ENCODE measurements at regions not wholly inside any gene's neighbourhood (a gene's known extent, or its start where the extent isn't known, plus 50 kb on each side); places are given as distances from the start of the nearest gene placed in this dataset.

DNA sequence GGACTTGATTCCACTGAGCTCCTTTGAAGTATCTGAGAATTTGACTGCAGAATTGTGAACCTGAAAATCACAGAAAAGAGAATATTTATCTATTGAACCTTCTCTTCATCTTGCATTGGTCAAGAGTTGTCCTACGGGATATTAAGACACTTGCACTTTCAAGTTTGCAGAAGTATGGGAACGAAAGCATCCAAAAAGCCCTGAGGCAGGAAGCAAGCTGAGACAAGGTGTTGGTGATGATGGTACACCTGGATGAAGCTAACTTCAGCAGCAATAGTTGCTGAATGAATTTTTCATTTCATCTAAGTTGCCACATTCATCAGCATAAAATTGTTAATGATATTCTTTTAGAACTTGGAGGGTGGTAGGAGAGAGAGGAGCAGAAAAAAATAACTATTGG, 686.6 kb upstream of the ADAMTS5 start:
- no peak for DNase-seq

DNA sequence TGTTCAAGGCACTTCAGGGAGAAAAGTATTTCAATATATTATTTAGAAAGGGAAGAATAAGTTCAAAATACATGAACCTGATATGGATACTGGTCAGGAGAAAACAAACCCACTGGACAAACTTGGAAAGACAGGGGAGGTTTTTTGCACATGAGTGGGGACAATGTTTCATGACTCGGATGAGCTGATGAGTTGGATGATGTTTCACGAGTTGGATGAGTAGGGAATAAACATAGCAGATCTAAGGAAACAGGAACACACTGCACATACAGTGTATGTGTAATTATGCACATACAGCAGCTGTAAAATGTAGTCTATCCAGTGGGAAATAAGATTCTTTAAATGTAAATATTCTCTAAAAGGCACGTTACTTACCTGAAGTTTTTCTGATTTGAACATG, 682.9 kb upstream of the ADAMTS5 start:
- DNase-seq, result no peak

DNA sequence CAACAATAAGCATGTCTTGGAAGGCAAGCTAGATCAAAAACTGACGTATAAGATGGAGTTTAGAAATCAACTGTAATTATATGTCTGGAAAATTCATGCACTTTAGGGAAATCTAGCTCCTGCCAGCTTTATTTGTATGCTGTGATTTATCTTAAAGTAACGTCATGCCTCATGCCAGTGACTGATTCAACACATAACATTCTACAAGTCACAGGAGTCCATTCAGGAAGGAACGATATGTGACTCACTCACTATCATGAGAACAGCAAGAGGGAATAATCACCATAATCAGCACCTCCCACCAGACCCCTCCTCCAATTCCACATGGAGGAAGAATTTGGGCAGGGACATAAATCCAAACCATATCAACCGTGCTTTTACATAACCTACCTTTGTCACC, 682.4 kb upstream of the ADAMTS5 start:
- DNase-seq, result no peak

DNA sequence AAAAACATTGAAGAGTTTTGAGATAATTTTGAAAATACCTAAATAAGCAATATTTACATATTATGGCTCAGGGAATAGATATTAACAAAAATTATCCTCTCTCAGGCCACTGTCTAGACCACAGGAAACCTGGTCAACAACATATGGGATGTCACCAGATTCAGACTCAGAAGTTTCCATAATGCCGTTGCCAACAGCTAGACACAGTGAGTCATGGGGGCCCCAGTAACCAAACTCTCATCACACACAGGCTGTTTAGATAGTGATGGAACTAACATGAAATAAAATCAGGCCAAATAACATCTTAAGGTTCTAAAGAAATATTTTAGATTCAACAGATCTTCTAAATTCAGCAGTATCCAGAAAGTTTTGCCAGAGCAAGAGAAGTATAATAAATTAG, 681.7 kb upstream of the ADAMTS5 start:
- no peak for DNase-seq

DNA sequence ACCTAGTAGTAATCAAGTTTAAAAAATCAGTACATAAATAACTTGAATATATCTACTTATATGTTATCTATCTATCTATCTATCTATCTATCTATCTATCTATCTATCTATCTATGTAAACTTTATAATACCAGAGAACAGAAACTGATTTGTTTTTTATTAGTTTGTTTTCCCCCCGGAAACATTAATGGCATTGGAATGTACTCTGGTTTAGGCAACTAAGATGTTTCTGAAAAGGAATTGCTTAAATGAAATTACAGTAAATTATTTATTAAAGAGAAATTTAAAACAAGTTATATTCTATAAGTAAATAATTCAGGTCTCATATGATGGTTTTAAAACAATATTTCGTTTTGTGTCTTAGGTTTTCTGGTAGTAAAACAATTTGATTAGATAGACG, 681.0 kb upstream of the ADAMTS5 start:
- DNase-seq, result no peak

DNA sequence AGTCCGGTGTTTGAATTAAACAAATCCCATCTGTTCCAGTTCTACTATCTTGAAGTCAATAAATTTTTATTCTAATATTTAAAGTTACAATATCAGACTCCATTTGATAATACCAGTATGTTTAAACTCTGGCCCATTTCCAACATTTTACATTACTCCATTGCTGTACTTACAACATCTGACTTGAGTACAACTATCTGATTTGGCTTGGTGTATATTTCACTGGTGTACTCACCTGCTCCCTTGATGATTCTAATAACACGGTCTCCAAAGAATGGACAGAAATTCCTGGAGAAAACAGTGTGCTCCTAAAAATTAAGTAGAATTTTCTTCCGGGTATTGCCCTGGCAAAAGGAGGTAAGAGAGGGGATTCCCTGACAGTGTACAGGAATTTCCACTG, 680.5 kb upstream of the ADAMTS5 start:
- no peak for DNase-seq

DNA sequence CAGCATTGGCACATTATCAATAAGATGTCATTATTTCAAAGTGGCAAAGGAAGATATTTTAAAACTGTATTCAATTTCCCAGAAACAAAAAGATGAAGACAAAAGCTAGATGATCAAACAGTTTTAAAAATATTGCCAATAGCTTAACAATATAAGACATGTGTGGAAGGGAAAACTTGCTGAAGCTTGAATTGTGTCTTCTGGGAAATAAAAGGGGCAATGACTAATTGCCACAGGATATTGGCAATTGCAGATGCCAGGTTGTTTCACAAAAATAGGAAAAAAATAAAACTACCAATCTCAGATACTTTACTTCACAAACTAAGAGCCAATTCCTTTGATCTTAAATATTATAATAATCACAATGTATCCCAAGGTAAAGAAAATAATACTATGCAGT, 679.8 kb upstream of the ADAMTS5 start:
- DNase-seq, result no peak

DNA sequence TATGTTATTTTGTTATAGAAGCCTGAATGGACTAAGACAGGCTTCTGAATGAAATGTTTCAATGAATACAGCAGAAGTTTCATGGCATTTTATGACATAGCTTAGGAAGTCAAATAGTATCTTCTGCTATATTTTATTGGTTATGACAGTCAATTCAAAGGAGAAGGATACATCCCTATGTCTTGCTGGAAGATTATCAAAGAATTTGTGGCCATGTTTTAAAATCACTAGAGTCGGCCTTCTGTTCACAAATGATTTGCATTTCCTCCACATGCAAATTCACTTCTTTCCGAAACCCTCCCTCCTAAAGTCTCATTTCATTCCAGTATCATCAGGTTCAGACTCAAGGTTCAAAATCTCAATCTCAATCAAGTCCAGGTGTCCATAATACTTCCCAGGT, 679.2 kb upstream of the ADAMTS5 start:
- DNase-seq, result no peak

DNA sequence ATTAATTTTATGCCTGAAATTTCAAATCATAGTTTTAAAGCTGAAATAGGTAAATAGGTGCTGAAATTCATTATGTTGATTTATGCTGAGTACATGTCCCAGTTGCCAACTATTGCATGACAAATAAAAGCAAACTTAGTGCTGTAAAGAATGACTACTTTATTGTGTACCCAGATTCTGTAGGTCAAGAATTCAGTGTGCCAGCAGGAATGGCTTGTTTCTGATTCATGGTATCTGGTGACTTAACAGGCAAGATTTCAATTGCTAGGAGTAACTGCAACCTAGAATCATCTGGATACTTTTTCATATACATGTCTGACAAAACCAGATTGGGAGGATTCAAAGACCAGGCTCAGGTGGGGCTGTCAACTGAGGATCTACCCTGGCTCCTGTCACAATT, 678.4 kb upstream of the ADAMTS5 start:
- no peak for DNase-seq

DNA sequence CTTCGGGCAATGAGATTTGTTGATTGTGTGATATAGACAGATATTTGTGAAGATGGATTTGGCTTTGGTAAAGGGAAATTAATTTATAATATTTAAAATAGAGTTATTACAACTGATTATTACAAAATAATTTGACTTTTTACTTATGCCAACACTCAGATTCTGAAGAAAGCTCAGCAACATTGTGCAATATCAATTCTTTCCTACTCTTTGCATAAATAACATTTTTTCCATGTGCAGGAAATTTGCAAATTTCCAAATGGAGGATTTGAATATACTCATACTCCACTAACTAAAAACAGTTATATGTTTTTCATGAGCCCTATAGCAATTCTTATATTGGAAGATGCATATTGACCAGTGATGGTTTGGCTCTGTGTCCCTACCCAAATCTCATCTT, 676.4 kb upstream of the ADAMTS5 start:
- no peak for DNase-seq

DNA sequence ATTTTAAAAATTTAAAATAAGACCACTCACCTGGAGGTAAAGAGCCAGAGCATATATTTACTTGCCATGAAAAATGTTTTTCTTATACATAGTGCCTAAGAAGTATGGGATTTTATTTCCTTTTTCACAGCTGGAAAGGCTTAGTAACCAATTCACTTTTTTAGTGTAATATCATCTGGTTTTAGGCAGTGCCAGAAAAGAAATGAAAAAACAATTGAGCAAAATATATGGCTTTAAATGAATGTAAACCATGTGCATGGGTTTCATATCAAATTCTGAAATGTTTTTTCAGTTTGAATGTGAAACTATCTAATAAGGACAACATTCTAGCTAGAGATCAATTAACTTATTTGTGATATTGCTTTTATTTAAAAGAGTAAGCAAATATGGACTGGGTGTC, 672.4 kb upstream of the ADAMTS5 start:
- no peak for DNase-seq

DNA sequence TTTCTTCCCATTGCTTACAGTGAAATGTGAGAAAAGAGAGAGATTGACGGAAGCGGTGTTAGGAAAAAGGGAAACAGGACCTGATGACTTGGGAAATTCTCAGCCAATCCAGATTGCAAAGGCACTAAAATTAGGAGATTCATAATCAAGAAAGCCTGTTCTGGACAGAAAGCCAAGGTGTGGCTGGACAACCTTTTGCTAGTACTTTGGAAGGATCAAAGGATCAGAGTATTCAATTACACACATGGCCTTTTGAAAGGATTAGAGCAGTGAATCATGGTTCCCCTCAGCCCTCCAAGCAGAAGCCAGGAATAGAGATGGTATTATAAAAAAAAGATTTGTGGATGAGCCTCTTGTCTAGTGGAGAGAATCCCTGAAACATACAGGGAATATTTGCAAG, 669.8 kb upstream of the ADAMTS5 start:
- DNase-seq, result no peak

DNA sequence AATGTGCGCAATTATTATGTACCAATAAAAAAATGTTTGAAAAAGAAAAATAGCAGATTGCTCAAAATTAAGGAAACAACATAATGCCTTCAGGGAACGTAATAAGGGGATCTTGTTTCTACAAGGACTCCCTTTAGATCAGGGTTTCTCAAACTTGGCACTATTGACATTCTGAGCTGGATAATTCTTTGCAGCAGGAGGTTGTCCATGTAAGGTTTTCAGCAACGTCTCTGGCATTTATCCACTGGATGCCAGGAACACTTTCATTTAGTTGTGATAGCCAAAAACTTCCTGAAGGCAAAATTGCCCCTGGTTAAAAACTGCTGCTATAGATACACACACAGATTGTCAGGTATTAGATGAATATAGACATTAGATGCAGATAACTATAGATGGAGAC, 666.7 kb upstream of the ADAMTS5 start:
- DNase-seq, result no peak

DNA sequence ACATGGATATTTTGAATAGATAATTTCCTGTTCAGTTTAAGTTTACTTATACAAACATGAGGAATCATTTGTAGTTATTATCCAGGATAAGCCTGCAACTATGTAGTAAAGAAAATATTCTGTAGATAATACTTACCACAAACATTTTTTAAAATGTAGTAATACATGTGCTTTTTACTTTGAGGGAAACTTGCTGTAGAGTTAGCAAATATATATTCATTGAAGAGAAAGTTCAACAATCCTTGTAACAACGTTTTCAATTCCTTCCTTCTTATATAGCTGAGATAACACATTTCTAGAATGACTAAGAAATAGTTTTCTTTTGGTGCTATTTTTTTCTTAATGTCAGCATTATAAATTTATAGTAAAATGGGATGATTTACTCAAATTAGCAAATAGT, 664.6 kb upstream of the ADAMTS5 start:
- no peak for DNase-seq

DNA sequence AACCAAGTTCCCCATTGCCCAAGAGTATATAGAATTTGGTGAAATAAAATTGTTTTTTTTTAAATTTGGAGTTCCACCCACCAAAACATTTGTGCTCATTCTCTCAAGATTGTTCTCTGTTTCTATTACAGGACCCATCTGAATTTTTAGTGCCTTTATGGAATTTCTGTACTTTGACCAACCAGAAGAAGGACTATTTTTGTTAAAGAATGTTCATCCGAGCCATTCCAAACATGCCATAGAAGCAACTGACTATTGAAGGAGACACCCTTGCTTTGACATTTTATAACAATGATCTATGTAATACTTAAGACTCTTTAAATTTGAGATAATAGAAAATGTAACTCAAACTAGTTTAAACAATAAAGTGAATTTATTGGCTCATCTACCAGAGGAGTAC, 655.7 kb upstream of the ADAMTS5 start:
- no peak for DNase-seq

DNA sequence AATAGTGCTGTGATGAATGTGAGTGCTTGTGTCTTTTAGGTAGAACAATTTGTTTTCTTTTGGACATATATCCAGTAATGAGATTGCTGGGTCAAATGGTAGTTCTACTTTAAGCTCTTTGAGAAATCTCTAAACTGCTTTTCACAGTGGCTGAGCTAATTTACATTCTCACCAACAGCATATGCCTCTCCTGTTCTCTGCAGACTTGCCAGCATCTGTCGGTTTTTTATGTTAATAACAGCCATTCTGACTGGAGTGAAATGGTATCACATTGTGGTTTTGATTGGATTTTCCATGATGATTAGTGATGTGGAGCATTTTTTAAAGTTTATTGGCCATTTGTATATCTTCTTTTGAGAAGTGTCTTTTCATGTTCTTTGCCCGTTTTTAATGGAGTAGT, 647.3 kb upstream of the ADAMTS5 start:
- no peak for DNase-seq

DNA sequence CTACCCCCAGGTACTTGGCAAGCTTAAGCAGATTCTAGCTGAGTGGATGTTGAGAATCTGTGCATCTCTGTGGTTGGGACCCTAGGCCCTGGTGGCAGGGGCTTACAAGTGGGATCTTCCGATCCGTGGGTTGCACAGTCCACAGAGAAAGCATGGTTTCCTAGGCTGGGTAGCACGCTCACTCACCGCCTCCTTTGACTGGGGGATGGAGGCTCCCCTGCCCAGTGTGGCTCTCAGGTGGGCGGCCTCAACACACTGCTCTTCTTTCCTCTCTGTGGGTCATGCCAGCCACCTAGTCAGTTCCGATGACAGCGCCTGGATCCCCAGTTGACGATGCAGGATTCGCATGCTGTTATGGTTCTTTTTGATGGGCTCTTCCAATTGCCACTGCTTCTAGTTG, 639.5 kb upstream of the ADAMTS5 start:
- no peak for DNase-seq

DNA sequence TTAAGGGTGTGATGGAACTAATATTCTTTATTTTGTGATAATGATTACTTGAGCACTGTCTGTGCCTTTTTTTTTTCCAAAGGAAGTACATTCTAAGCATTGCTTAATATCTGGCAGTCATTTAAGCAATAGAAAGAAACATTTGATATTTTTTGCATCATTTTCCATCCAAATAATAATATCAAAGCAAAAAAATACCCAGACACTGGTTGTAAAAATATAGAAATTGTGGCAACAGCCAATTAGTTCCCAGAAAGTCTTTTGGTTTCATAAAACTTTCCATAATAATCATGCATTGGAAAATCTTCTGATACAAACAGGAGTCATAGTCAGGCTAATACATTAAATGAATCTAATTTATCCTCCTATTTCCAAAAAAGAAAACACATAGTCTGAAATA, 629.3 kb upstream of the ADAMTS5 start:
- no peak for DNase-seq

DNA sequence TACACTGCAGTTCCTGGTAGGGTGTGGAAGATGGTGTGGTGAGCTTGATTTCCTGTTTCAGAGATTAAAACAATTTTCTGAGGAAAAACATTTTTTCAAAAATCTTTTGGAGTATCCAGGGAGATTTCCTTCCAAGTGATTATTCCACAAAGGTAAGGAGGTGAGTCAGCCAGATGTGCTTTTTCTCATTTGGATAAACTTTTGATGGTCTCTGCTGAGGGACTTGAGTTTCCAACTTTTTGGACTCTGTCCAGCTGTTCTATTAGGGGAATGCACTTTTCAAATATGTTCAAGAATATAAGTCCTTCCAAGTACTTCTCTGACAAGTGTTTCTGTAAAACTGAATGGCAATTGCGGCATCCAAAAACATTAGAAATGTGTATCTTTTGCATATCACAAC, 628.8 kb upstream of the ADAMTS5 start:
- no peak for DNase-seq

DNA sequence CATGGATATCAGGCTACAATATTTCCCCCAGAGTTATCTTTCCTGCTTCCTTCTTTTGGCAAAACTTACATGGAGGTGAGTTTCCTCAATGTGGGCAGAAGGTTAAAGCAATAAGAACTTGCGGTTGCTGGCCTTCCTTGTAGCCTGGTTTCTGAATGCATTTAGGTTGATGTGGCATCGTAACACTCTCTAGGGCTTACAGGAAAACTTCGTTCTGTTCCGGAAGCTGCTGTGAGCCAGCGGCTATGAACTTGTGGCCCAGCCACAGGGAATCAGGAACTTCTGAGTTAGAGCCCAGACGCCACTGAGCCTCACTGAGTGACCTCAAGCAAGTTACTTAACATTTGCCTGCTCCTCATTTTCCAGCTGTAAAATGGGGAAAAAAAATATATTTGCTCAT, 623.4 kb upstream of the ADAMTS5 start:
- DNase-seq, result no peak

DNA sequence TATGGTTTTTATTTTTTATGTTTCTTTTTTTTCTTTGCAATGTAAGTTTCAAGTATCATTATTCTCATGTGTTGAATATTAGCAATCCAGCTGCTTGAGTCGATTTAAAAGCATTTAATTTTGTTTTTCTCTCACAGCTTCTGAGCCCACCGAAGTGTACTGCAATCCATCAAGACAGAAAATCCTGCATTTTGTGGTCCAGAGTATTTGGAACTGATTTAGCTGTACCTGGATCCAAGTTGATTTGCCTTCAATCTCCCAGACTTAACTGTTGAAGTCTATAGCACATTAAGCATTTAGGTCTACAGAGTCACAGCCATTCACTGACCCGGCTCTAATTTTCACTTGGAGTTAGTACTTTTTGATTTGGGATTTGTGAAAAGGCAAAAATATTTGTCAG, 622.9 kb upstream of the ADAMTS5 start:
- no peak for DNase-seq

DNA sequence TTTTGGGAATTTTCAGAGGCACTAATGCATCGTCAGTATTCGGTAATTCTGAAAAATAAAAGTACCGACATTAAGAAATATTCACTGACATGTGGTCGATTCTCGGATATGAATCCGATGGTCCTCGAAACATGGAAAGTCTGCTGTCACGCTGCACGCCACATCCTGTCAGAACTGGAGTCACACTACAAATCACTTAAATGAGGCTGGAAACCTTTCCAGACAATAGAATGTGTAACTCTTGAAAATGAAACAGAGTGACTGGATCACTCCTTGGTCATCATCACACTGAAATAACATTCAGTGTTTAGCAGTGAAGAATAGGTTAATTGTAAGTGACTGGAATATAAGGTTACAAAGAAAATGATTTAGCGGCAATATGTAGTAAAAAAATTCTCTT, 620.1 kb upstream of the ADAMTS5 start:
- DNase-seq, result no peak

DNA sequence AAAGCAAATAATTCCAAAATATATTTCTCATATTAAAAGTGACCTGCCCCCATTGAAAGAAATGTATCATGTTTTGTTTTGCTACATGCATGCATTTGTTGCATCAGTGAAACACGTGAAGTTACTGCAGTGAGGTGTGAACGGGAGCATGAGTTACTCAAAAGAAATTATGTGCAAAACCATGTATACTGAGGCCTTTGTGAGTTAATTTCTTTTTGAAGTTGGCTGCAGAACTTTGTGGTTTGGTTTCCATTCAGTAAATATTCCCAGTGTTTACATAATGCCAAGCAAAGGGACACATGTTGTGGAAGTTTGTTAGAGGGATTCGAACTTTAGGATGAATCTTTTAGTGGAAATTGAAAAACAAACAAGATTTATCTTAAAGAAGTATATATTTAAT, 619.4 kb upstream of the ADAMTS5 start:
- DNase-seq, result no peak

DNA sequence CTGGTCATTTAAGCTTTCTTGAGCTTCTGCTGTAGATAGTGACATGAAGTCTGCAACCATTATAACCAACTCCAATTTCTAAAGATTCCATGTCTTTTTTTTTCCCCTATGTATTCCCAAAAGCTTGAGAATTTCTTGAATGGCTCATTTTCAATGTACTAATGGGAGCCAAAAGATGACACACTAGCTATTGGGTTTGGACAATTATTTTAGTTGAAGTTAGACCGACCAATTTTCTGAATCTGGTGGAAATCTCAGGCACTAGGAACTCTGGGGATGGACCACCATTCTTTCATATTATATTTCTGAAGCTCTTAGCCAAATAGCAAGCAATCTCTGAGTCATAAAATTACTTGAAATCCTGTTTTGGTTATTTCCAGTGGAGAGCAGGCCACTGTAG, 617.4 kb upstream of the ADAMTS5 start:
- no peak for DNase-seq

DNA sequence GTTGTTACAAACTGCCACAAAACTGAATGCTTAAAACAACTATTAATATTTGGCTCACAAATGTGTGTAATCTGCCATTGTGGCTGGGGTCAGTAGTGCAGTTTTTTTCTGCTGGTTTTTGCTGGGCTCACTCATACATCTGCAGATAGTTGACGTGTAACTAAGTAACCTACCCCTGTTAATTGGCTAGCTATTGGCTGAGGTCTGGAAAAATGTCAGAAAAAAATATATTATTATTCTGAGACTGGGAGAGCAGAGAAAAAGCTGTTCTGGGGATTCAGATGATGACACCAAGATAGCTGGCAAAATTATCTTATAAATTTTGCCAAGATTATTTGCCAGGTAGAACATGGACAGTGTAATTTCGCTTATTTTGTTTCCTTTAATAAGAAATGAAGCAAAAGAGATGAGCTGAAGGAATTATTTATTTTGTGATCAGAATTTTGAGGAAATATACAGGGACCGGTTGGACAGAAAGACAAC, 616.1 kb upstream of the ADAMTS5 start:
- DNase-seq, result no peak

DNA sequence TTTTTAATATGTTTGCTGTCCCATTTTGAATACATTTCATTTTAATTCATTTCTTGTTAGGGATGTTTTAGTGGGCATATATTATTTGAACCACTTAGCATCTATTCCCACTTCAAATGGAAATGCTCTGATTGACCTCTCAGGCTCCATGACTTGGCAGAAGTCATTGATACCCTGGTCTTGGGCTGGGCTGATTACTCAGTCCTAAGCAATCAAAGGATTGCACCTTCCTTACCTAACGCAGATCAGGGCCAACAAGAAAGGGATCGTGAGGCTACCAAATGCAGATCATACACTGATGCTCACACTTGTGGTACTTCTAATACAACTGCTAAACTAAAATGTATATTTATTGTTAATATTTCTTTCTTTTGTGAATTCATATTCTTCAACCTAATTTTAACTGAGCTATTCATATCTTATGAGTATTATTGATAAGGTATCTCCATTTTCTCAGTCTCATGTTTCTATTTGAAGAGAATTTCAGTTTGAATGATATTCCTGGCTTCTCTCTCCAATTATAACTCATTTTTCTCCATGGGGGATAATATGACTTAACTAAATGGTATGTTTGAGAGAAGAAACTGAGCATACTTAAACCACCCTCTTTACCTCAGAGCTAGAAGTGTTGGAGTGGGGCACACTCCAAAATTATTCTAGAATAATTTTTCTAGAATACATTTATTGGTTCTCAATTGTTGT, 615.5 kb upstream of the ADAMTS5 start:
- DNase-seq, result no peak

All from NCI-H2029 treated with DMSO at 0.1 percent for 48 hours (cell line).